Ishikawa (cell line): ENCODE measurements at regions not wholly inside any gene's neighbourhood (a gene's known extent, or its start where the extent isn't known, plus 50 kb on each side); places are given as distances from the start of the nearest gene placed in this dataset.

ENCODE experiments used
- CEBPB ChIP-seq: IDR thresholded peaks from 2 replicates; pipeline ENCODE4 v1.6.1; 2012
- CREB1 ChIP-seq: IDR thresholded peaks from 2 replicates; pipeline ENCODE4 v1.6.1; 2012; ENCODE audit warnings: low read depth
- EGR1 ChIP-seq: IDR thresholded peaks from 2 replicates; pipeline ENCODE4 v1.6.1; 2012
- EP300 ChIP-seq: IDR thresholded peaks from 2 replicates; pipeline ENCODE4 v1.6.1; 2012; ENCODE audit warnings: borderline replicate concordance
- FOXM1 ChIP-seq: IDR thresholded peaks from 2 replicates; pipeline ENCODE4 v1.6.1; 2012; ENCODE audit warnings: low read depth, borderline replicate concordance
- NFIC ChIP-seq: IDR thresholded peaks from 2 replicates; pipeline ENCODE4 v1.6.1; 2012
- RAD21 ChIP-seq: IDR thresholded peaks from 2 replicates; pipeline ENCODE4 v1.6.1; 2012; ENCODE audit warnings: low read depth
- TAF1 ChIP-seq: IDR thresholded peaks from 2 replicates; pipeline ENCODE4 v1.6.1; 2012; ENCODE audit warnings: low read depth, mild to moderate bottlenecking
- TCF12 ChIP-seq: IDR thresholded peaks from 2 replicates; pipeline ENCODE4 v1.6.1; 2012; ENCODE audit warnings: low read depth
- TEAD4 ChIP-seq: IDR thresholded peaks from 2 replicates; pipeline ENCODE4 v1.6.1; 2012
- YY1 ChIP-seq: IDR thresholded peaks from 2 replicates; pipeline ENCODE4 v1.6.1; 2012; ENCODE audit warnings: low read depth
- ZBTB7A ChIP-seq: IDR thresholded peaks from 2 replicates; pipeline ENCODE4 v1.6.1; 2012; ENCODE audit warnings: low read depth
- TF ChIP-seq, protein P1 (sequence below): IDR thresholded peaks from 2 replicates; pipeline ENCODE4 v1.6.1; 2012
- TF ChIP-seq, protein P2 (sequence below): IDR thresholded peaks from 2 replicates; pipeline ENCODE4 v1.6.1; 2012
- TF ChIP-seq, protein P3 (sequence below): IDR thresholded peaks from 2 replicates; pipeline ENCODE4 v1.6.1; 2012; ENCODE audit warnings: low read depth, mild to moderate bottlenecking

DNA sequence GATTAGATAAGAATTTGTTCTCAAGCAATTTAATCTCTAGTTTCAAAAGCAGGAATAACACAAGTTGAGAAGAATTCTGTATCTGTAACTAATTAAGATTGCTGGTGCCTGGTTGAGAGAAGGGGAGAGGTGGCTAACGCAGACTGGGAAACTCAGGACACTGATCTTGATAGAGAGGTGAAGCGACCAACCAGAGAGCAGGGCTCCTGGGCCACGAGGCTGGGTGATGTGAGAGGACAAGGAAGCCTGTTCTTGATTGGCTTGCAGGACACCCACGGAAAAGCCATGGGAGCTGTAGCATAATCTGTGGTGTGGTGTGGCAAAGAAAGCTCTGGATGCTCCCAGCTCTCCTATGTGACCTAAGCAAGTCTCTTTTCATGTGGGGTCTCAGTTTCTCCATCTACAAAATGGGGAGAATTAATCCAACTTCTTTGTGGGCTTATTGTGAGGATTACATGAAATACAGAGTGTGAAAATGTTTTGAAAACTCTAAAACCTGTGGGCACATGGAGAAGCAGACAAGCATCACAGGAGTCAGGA, 594.1 kb upstream of the BRINP1 start:
- TF ChIP-seq TCF12 (no peak), EGR1 (no peak), FOXM1 (no peak), NFIC (no peak)

DNA sequence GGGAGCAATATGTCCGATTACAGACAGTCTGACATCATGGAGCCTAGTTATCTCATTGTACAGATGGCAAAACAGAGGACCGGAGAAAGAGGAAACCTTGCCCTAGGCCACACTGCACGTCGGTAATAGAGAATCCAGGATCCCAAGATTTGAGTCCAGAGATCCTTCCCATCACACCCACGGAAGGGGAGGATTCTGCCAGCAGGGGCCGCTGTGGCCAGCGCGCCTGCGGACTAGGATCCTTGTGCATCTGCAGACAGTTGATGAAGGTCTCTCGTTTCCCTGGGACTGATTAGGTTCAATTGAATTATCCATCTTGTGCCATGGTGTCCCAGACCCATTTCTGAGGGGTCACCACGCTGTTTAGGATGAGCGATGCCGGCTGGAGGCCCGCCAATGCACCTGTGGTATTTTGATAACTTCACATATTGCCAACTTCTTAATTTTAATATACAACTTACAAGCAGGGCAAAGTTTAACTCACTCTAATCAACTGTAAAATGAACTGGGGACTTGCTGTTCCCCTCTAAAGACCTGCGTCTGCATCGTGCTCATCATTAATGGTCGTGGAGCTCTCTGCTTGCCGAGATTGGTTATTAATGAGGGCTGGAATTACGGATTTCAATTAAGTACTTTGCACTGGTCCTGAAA, 592.7 kb upstream of the BRINP1 start:
- TF ChIP-seq, protein P1, sequence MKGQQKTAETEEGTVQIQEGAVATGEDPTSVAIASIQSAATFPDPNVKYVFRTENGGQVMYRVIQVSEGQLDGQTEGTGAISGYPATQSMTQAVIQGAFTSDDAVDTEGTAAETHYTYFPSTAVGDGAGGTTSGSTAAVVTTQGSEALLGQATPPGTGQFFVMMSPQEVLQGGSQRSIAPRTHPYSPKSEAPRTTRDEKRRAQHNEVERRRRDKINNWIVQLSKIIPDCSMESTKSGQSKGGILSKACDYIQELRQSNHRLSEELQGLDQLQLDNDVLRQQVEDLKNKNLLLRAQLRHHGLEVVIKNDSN: no peak
- TF ChIP-seq ZBTB7A (no peak), RAD21 (peak; percentile 54), NFIC (no peak)

DNA sequence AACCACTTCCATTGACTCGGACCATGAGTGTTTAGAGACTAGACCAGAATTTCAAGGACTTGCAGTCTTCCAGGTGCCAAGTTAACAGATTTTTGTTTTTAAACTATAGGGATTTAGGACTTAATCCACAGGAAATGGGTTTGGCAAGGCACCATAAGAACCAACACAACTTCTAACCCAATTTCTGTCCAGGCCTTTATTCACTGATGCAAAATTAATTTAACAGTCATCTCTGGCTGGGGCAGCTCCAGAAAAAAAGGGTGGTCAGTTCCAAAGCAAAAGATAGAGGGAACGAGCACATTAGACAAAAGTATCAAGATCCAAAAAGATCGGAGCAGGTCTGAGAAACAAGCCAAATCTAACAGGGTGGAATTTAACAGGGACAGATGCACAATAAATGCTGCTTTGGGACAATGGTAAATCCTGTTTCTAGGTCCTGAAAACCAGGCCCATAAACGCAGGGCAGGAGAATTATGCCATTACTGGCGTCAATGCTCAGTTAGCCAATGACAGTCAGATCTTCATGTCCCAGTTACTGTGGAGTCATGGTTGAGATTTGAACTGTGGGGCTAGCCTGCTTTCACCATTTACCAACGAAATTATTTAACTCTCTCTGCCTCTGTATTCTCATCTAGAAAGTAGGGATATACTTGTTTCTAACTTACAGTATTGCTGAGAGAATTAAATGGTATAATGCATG, 590.8 kb upstream of the BRINP1 start:
- no peak for TF ChIP-seq TAF1
- no peak for TF ChIP-seq FOXM1
- no peak for TF ChIP-seq NFIC
- TF ChIP-seq, protein P2, sequence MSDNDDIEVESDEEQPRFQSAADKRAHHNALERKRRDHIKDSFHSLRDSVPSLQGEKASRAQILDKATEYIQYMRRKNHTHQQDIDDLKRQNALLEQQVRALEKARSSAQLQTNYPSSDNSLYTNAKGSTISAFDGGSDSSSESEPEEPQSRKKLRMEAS: no peak
- TF ChIP-seq YY1: no peak
- TF ChIP-seq CREB1: no peak
- TF ChIP-seq ZBTB7A: no peak
- TF ChIP-seq EP300: no peak
- no peak for TF ChIP-seq RAD21
- TF ChIP-seq TCF12: no peak
- TF ChIP-seq CEBPB: no peak
- TF ChIP-seq, protein P3, sequence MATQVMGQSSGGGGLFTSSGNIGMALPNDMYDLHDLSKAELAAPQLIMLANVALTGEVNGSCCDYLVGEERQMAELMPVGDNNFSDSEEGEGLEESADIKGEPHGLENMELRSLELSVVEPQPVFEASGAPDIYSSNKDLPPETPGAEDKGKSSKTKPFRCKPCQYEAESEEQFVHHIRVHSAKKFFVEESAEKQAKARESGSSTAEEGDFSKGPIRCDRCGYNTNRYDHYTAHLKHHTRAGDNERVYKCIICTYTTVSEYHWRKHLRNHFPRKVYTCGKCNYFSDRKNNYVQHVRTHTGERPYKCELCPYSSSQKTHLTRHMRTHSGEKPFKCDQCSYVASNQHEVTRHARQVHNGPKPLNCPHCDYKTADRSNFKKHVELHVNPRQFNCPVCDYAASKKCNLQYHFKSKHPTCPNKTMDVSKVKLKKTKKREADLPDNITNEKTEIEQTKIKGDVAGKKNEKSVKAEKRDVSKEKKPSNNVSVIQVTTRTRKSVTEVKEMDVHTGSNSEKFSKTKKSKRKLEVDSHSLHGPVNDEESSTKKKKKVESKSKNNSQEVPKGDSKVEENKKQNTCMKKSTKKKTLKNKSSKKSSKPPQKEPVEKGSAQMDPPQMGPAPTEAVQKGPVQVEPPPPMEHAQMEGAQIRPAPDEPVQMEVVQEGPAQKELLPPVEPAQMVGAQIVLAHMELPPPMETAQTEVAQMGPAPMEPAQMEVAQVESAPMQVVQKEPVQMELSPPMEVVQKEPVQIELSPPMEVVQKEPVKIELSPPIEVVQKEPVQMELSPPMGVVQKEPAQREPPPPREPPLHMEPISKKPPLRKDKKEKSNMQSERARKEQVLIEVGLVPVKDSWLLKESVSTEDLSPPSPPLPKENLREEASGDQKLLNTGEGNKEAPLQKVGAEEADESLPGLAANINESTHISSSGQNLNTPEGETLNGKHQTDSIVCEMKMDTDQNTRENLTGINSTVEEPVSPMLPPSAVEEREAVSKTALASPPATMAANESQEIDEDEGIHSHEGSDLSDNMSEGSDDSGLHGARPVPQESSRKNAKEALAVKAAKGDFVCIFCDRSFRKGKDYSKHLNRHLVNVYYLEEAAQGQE: no peak
- no peak for TF ChIP-seq EGR1

DNA sequence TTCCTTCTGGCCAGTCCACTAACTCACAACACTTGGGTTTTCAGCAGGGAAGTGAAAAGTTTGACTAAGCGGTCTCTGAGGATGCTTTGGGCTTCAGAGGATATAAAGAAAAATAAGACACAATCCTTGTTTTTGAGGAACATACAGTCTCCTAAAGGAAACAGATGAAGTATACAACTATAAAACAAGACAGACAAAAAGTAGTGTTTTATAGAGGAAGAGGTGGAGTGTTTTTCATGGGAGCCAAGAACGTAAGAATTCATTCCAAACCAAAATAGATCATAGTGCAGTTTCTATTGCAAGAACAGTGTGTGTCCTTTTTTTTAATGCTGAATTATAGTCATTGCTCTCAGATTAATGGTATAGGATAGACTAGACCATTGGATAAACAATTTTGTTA, 586.9 kb upstream of the BRINP1 start:
- TF ChIP-seq, protein P2: no peak
- TF ChIP-seq ZBTB7A (no peak), NFIC (no peak), EGR1 (no peak), CEBPB (no peak), EP300 (no peak), TAF1 (no peak), TCF12 (no peak), CREB1 (no peak), RAD21 (no peak), YY1 (no peak)
- TF ChIP-seq, protein P3: no peak
- TF ChIP-seq, protein P1: no peak

DNA sequence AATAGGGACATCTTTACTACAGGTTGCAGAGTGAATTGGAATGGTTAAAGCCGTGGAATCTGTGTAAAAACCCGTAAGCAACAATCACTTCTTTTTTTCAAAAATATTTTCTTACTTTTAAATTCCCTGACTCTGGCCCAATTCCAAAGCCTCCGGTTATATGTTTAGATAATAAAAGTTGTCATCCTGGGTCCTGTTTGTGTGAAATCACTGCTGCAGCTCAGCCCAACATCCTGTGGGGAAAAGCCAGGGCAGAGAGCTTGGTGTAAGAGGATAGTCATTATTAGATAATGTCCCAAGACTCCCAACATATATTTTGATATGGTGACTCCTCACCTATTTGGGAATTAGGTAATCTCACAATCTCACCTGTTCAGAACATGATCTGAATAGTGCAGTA, 586.0 kb upstream of the BRINP1 start:
- TF ChIP-seq RAD21: no peak
- TF ChIP-seq CEBPB: no peak
- no peak for TF ChIP-seq NFIC
- TF ChIP-seq TAF1: no peak
- TF ChIP-seq, protein P1: no peak
- TF ChIP-seq TEAD4: no peak
- no peak for TF ChIP-seq YY1

DNA sequence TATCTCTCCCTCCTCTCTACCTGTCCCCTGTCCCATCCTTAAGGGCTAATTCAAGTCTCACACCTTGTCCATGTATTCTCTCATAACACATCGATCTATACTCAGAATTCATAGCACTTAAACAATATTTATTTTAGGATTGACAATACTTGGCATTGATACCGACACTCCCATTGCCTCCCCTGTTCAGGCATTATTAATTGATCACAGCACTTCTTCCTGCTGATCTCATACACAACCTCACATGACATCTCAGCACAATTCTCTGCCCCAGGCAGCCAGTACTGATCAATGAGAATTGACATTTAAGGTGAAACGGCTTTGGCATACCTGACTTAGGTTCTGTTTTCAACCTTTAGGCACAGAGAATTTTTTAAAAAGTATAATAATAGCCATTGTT, 582.4 kb upstream of the BRINP1 start:
- no peak for TF ChIP-seq YY1
- TF ChIP-seq TCF12: no peak
- TF ChIP-seq EGR1: no peak
- TF ChIP-seq NFIC: no peak
- TF ChIP-seq, protein P2: no peak
- TF ChIP-seq, protein P1: no peak
- TF ChIP-seq CEBPB: no peak
- no peak for TF ChIP-seq RAD21
- TF ChIP-seq EP300: no peak
- TF ChIP-seq TAF1: no peak
